Stomach (tissue), 8 donors: ENCODE measurements at regions not wholly inside any gene's neighbourhood (a gene's known extent, or its start where the extent isn't known, plus 50 kb on each side); places are given as distances from the start of the nearest gene placed in this dataset.

ENCODE experiments used
- DNase-seq, 2 donors: peaks; one replicate each; pipeline versions ENCODE4 v3.0.0 to v3.0.0-alpha.2; 2013 to 2019
- H3K27ac ChIP-seq, 5 donors: fragments of 200-600 bp in 4 of 5; sonication (generic) in 4 of 5; one replicate each; pipeline ENCODE4 v1.5.1; 2013 to 2019; ENCODE audit warnings: mild to moderate bottlenecking in 1 of 5, moderate library complexity in 1 of 5
- H3K27me3 ChIP-seq, 3 donors: fragments of 200-600 bp; sonication (generic); one replicate each; pipeline ENCODE4 v1.5.1; 2017 to 2019; ENCODE audit warnings: mixed run types in 1 of 3
- H3K36me3 ChIP-seq, 4 donors: fragments of 200-600 bp; sonication (generic); 1 replicate in 3 of 4; 2 replicates in 1 of 4; pipeline ENCODE4 v1.5.1; 2016 to 2019
- H3K4me1 ChIP-seq, 4 donors: fragments of 200-600 bp; sonication (generic); one replicate each; pipeline ENCODE4 v1.5.1; 2016 to 2019
- H3K4me3 ChIP-seq, 4 donors: fragments of 200-600 bp; sonication (generic) in 3 of 4; one replicate each; pipeline ENCODE4 v1.5.1; 2016 to 2019; ENCODE audit warnings: mild to moderate bottlenecking in 1 of 4
- H3K9me3 ChIP-seq, 4 donors: fragments of 200-600 bp; sonication (generic); one replicate each; pipeline ENCODE4 v1.5.1; 2016 to 2019
- CTCF ChIP-seq, 7 experiments: fragments of 450-650 bp in 4 of 7; fragments of 200-600 bp in 3 of 7; sonication (generic) in 3 of 7; IDR thresholded peaks; one replicate each; pipeline ENCODE4 v1.5.1; 2016 to 2019; ENCODE audit warnings: antibody characterized with exemption in 7 of 7, control low read depth in 2 of 7, mild to moderate bottlenecking in 1 of 7
- EP300 ChIP-seq: sonication (generic); formaldehyde crosslinking; IDR thresholded peaks from one replicate; pipeline ENCODE4 v1.6.1; 2017; ENCODE audit warnings: antibody characterized with exemption
- POLR2A ChIP-seq, 4 donors: fragments of 450-650 bp; IDR thresholded peaks; one replicate each; pipeline ENCODE4 v1.6.1; 2016; ENCODE audit warnings: antibody characterized with exemption in 4 of 4, control low read depth in 2 of 4, mild to moderate bottlenecking in 1 of 4, moderate library complexity in 1 of 4
- POLR2AphosphoS5 ChIP-seq, 3 donors: sonication (generic); formaldehyde crosslinking; IDR thresholded peaks; one replicate each; pipeline ENCODE4 v1.6.1; 2016; ENCODE audit warnings: antibody characterized with exemption in 3 of 3
- WGBS, 5 donors: extraction: QIAGEN DNeasy Blood & Tissue Kit in 3 of 5; methylation state at CpG; one replicate each; pipeline versions ENCODE4 v1.1.5 to v1.1.7; 2013 to 2018; 5-methylcytosine and 5-hydroxymethylcytosine counted together
- intact Hi-C: fragments of 100-400 bp; cut with DNase I; formaldehyde crosslinking; loops from one replicate; pipeline ENCODE4 v1.15.1; 2023; ENCODE audit warnings: low total_unique reads
- donor health status: healthy with polysubstance abuse.
- donor health status: Bipolar disorder and iron deficiency.
- donor health status: healthy.

GRCh38 chr20:11406877-11407276, 510.8 kb upstream of the BTBD3 start:
- WGBS, 5 donors, result 77 to 82% (median 80%) methylated on average over 6 of the region's 6 CpGs
- H3K27ac ChIP-seq, result no peak overlapping the region
- no peaks in the 10 kb centered on the region for H3K27me3 ChIP-seq
- intact Hi-C loops, result no loop called here
- H3K9me3 ChIP-seq, result no peaks in the 10 kb centered on the region
- TF ChIP-seq POLR2AphosphoS5 (IDR thresholded peaks at IDR 0.05) (no peak), EP300 (no peak), CTCF (IDR thresholded peaks at IDR 0.05) (no peak), POLR2A (IDR thresholded peaks at IDR 0.05) (no peak)
- H3K4me3 ChIP-seq, result no peak overlapping the region
- H3K4me1 ChIP-seq, result no peaks in the 10 kb centered on the region
- DNase-seq, result no peak
- H3K36me3 ChIP-seq, result no peaks in the 10 kb centered on the region

- no peak for DNase-seq
- H3K36me3 ChIP-seq, result no peaks in the 10 kb centered on the region
- TF ChIP-seq POLR2AphosphoS5 (IDR thresholded peaks at IDR 0.05) (no peak), CTCF (IDR thresholded peaks at IDR 0.05) (no peak), POLR2A (IDR thresholded peaks at IDR 0.05) (no peak), EP300 (no peak)
- no peak overlapping the region for H3K4me3 ChIP-seq
- no peak overlapping the region for H3K27ac ChIP-seq
- intact Hi-C loops, result no loop called here
- H3K9me3 ChIP-seq, result peaks cover 0 to 6% (median 0%) of the 10 kb centered on the region in 4 donors
- H3K4me1 ChIP-seq, result no peaks in the 10 kb centered on the region
- H3K27me3 ChIP-seq, result no peaks in the 10 kb centered on the region
These were observed 508.1 kb upstream of the BTBD3 start for GRCh38 chr20:11409561-11409960.

GRCh38 chr20:11411765-11412164, 505.9 kb upstream of the BTBD3 start:
- TF ChIP-seq EP300, result no peak
- no peak for TF ChIP-seq POLR2A (IDR thresholded peaks at IDR 0.05)
- no peak for TF ChIP-seq CTCF (IDR thresholded peaks at IDR 0.05)
- TF ChIP-seq POLR2AphosphoS5 (IDR thresholded peaks at IDR 0.05), result no peak
- H3K27me3 ChIP-seq, result no peaks in the 10 kb centered on the region
- H3K4me3 ChIP-seq, result no peak overlapping the region
- no peak overlapping the region for H3K27ac ChIP-seq
- no peaks in the 10 kb centered on the region for H3K36me3 ChIP-seq
- H3K9me3 ChIP-seq, result peaks cover 0 to 6% (median 0%) of the 10 kb centered on the region in 4 donors
- intact Hi-C loops, result no loop called here
- no peaks in the 10 kb centered on the region for H3K4me1 ChIP-seq
- no peak for DNase-seq
- 91 to 95% (median 94%) methylated on average over 11 of the region's 11 CpGs for whole genome bisulfite sequencing, 5 donors

GRCh38 chr20:11426948-11427347, 490.7 kb upstream of the BTBD3 start:
- no peak overlapping the region for H3K27ac ChIP-seq
- intact Hi-C loops, result no loop called here
- no peaks in the 10 kb centered on the region for H3K27me3 ChIP-seq
- no peak for DNase-seq
- no peaks in the 10 kb centered on the region for H3K36me3 ChIP-seq
- no peak for TF ChIP-seq CTCF (IDR thresholded peaks at IDR 0.05)
- no peak for TF ChIP-seq POLR2A (IDR thresholded peaks at IDR 0.05)
- TF ChIP-seq EP300, result no peak
- TF ChIP-seq POLR2AphosphoS5 (IDR thresholded peaks at IDR 0.05), result no peak
- no peaks in the 10 kb centered on the region for H3K9me3 ChIP-seq
- no peak overlapping the region for H3K4me3 ChIP-seq
- 44 to 72% (median 59%) methylated on average over 3 of the region's 3 CpGs for WGBS, 5 donors
- H3K4me1 ChIP-seq, result no peaks in the 10 kb centered on the region

GRCh38 chr20:11429168-11429567, 488.5 kb upstream of the BTBD3 start:
- 62 to 77% (median 75%) methylated on average over 2 of the region's 2 CpGs for WGBS, 5 donors
- intact Hi-C loops, result no loop called here
- H3K4me3 ChIP-seq, result no peak overlapping the region
- no peaks in the 10 kb centered on the region for H3K36me3 ChIP-seq
- H3K27me3 ChIP-seq, result no peaks in the 10 kb centered on the region
- no peak for DNase-seq
- H3K9me3 ChIP-seq, result no peaks in the 10 kb centered on the region
- H3K27ac ChIP-seq, result no peak overlapping the region
- TF ChIP-seq CTCF (IDR thresholded peaks at IDR 0.05), result no peak
- TF ChIP-seq POLR2A (IDR thresholded peaks at IDR 0.05), result no peak
- no peak for TF ChIP-seq POLR2AphosphoS5 (IDR thresholded peaks at IDR 0.05)
- no peak for TF ChIP-seq EP300
- H3K4me1 ChIP-seq, result no peaks in the 10 kb centered on the region
